SJSA1 (cell line): ENCODE measurements at regions not wholly inside any gene's neighbourhood (a gene's known extent, or its start where the extent isn't known, plus 50 kb on each side); places are given as distances from the start of the nearest gene placed in this dataset.

ENCODE experiments used
- DNase-seq, 2 experiments: peaks; one replicate each; pipeline ENCODE4 v3.0.0-alpha.2; 2015 to 2020; ENCODE audit warnings: low spot score in 2 of 2, low read depth in 1 of 2
- H3K27ac ChIP-seq: fragments of 250-450 bp; sonication (Bioruptor Pico); 2 replicates; pipeline ENCODE4 v1.5.1; 2020; ENCODE audit warnings: mild to moderate bottlenecking, moderate library complexity
- H3K27me3 ChIP-seq: fragments of 250-450 bp; sonication (Bioruptor Pico); replicated peaks from 2 replicates; pipeline ENCODE4 v1.5.1; 2020; ENCODE audit warnings: mild to moderate bottlenecking, moderate library complexity
- H3K36me3 ChIP-seq: fragments of 250-450 bp; sonication (Bioruptor Pico); 2 replicates; pipeline ENCODE4 v1.5.1; 2020; ENCODE audit warnings: mild to moderate bottlenecking
- H3K4me1 ChIP-seq: fragments of 250-450 bp; sonication (Bioruptor Pico); replicated peaks from 2 replicates; pipeline ENCODE4 v1.6.1; 2021; ENCODE audit warnings: mild to moderate bottlenecking
- H3K4me3 ChIP-seq: fragments of 250-450 bp; sonication (Bioruptor Pico); 2 replicates; pipeline ENCODE4 v1.5.1; 2020; ENCODE audit warnings: mild to moderate bottlenecking
- H3K9me3 ChIP-seq: fragments of 250-450 bp; sonication (Bioruptor Pico); replicated peaks from 2 replicates; pipeline ENCODE4 v1.5.1; 2020; ENCODE audit warnings: mild to moderate bottlenecking

GRCh38 chr21:38129711-38130110 is 127.1 kb upstream of the KCNJ15 start:
- Histone ChIP-seq H3K27ac (no peak overlapping the region), H3K9me3 (no peaks in the 10 kb centered on the region), H3K27me3 (peaks cover 32% of the 10 kb centered on the region), H3K4me3 (no peak overlapping the region), H3K36me3 (no peaks in the 10 kb centered on the region), H3K4me1 (peaks cover 7% of the 10 kb centered on the region)
- DNase-seq: no peak

DNA sequence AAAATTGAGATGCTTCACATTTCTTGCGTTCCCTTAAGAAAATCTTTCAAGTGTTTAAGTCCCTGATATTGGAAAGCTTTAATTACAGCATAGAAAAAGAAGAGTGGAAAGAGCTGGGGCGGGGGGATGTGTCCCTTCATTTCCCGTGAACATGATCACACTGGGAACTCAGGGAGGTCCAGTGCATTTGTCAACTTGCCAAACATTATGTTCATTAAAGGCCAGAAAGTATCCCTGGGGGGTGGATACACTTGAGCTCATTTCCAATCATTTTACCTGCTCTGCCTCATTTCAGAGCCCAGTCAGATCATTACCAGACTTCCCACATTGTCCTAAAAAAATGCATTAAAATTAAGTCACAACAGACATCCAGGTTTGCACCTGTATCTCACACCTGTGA is 123.6 kb upstream of the KCNJ15 start:
- Histone ChIP-seq H3K27me3 (peaks cover 27% of the 10 kb centered on the region), H3K27ac (no peak overlapping the region), H3K9me3 (no peaks in the 10 kb centered on the region), H3K36me3 (no peaks in the 10 kb centered on the region), H3K4me1 (no peaks in the 10 kb centered on the region), H3K4me3 (no peak overlapping the region)
- no peak for DNase-seq

GRCh38 chr21:38134084-38134873 is 122.5 kb upstream of the KCNJ15 start:
- peaks cover 27% of the 10 kb centered on the region for H3K27me3 ChIP-seq
- H3K27ac ChIP-seq: no peak overlapping the region
- no peaks in the 10 kb centered on the region for H3K36me3 ChIP-seq
- H3K9me3 ChIP-seq: no peaks in the 10 kb centered on the region
- DNase-seq: no peak
- H3K4me1 ChIP-seq: no peaks in the 10 kb centered on the region
- no peak overlapping the region for H3K4me3 ChIP-seq

GRCh38 chr21:38136201-38136600 is 120.6 kb upstream of the KCNJ15 start:
- no peaks in the 10 kb centered on the region for H3K9me3 ChIP-seq
- H3K27ac ChIP-seq: no peak overlapping the region
- no peak for DNase-seq
- no peak overlapping the region for H3K4me3 ChIP-seq
- H3K36me3 ChIP-seq: no peaks in the 10 kb centered on the region
- H3K4me1 ChIP-seq: no peaks in the 10 kb centered on the region
- peaks cover 17% of the 10 kb centered on the region for H3K27me3 ChIP-seq

DNA sequence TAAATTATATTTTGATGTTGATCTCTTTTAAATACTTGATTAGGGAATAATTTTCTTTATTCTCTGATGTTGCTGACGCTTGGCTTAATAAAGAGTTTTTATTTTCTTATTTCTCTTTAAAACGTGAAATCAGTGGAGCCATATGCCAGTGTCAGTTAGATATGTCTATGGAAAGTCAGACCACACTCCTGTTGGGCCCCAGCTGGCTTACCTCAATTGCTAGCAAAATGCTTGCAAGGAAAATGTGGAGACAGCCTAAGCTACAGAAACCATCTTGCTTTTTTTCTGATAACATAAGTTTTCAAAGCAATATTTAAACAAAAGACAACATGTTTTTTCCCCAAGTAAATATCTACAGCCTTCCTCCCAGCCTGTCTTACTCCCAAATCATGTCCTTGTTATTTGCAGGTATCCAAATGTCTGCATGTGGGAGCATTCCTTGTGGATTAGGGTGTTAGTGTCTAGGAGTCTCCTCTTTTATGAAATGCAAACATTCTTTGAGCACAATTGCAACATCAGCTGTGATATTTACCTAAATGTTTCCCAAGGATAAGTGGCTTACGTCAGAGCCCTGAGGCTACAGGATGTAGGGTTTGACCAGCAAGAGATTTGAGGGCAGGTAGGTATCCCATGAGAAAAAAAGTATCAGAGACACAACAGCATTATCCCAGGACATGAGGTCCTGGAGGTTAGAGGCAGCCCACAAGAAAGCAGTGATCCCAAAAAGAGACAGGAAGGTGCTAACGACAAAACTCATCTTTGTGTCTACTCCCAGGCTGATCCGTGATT is 117.2 kb upstream of the KCNJ15 start:
- no peaks in the 10 kb centered on the region for H3K4me1 ChIP-seq
- no peaks in the 10 kb centered on the region for H3K36me3 ChIP-seq
- DNase-seq: no peak
- H3K27me3 ChIP-seq: no peaks in the 10 kb centered on the region
- H3K4me3 ChIP-seq: no peak overlapping the region
- H3K9me3 ChIP-seq: no peaks in the 10 kb centered on the region
- H3K27ac ChIP-seq: no peak overlapping the region

DNA sequence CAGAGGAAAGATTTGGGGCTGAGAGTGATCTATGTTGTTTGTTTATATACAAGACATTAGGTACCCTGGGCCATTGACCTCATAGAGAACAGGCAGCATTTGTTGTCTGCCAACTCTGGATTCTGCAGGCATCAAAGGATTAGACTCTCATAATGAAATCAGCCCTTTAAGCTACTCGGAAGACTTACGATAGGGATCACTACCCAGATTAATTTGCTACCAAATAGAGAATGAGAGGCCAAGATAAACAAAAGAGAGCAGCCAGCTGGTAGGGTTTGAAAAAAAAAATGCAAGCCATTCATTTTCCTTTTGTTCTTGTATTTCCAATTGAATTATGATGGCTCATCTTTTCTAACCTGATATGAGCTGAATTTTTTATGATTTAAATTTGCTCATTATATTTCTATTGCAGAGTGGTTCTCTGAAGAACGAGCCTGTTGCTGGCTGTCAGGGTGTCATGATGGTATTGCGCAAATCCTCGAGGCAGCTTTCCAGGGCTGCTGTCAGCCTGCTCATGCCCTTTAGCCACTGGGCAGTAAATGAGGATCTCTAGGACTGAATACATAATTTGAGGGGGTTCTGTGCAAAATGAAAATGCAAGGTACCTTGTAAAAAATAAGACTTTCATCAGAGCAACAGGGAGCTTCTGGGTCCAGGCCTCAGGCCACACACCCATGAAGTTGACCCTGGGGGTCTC is 116.4 kb upstream of the KCNJ15 start:
- Histone ChIP-seq H3K36me3 (no peaks in the 10 kb centered on the region), H3K4me3 (no peak overlapping the region), H3K9me3 (no peaks in the 10 kb centered on the region), H3K4me1 (no peaks in the 10 kb centered on the region), H3K27me3 (no peaks in the 10 kb centered on the region), H3K27ac (no peak overlapping the region)
- DNase-seq: no peak

DNA sequence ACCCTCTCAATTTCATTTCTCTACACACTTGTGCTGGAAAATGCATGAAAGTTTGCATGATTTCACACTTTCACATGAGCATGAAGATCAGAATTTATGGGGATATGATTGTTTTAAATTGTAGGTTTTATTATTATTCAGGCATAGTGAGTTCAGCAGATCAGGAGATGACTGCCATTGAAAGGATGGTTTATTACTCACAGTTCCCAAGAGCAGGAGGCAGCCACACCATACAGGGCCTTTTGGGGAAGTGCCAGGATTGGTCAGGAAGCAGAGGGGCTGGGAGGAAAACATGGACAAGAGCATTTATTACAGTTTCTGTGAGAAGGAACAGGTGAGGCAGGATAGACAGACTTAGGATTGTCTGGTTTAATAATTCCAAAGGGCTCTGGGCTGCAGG is 114.6 kb upstream of the KCNJ15 start:
- no peaks in the 10 kb centered on the region for H3K9me3 ChIP-seq
- no peaks in the 10 kb centered on the region for H3K36me3 ChIP-seq
- H3K27ac ChIP-seq: no peak overlapping the region
- H3K27me3 ChIP-seq: no peaks in the 10 kb centered on the region
- no peaks in the 10 kb centered on the region for H3K4me1 ChIP-seq
- no peak overlapping the region for H3K4me3 ChIP-seq
- no peak for DNase-seq

GRCh38 chr21:38144193-38144592 is 112.6 kb upstream of the KCNJ15 start:
- no peak for DNase-seq
- Histone ChIP-seq H3K4me1 (no peaks in the 10 kb centered on the region), H3K36me3 (no peaks in the 10 kb centered on the region), H3K4me3 (no peak overlapping the region), H3K27me3 (peaks cover 8% of the 10 kb centered on the region; the same call in 1 of the 2 replicates), H3K9me3 (no peaks in the 10 kb centered on the region), H3K27ac (no peak overlapping the region)

- no peaks in the 10 kb centered on the region for H3K36me3 ChIP-seq
- no peak for DNase-seq
- no peaks in the 10 kb centered on the region for H3K9me3 ChIP-seq
- peaks cover 9% of the 10 kb centered on the region; the same call in 1 of the 2 replicates for H3K27me3 ChIP-seq
- H3K27ac ChIP-seq: no peak overlapping the region
- no peaks in the 10 kb centered on the region for H3K4me1 ChIP-seq
- no peak overlapping the region for H3K4me3 ChIP-seq
Measured at GRCh38 chr21:38145104-38145503, 111.7 kb upstream of the KCNJ15 start.

- DNase-seq: no peak
- no peaks in the 10 kb centered on the region for H3K4me1 ChIP-seq
- no peaks in the 10 kb centered on the region for H3K9me3 ChIP-seq
- H3K27me3 ChIP-seq: peaks cover 12% of the 10 kb centered on the region
- no peaks in the 10 kb centered on the region for H3K36me3 ChIP-seq
- H3K27ac ChIP-seq: no peak overlapping the region
- no peak overlapping the region for H3K4me3 ChIP-seq
Measured at GRCh38 chr21:38147391-38147790, 109.4 kb upstream of the KCNJ15 start.

DNA sequence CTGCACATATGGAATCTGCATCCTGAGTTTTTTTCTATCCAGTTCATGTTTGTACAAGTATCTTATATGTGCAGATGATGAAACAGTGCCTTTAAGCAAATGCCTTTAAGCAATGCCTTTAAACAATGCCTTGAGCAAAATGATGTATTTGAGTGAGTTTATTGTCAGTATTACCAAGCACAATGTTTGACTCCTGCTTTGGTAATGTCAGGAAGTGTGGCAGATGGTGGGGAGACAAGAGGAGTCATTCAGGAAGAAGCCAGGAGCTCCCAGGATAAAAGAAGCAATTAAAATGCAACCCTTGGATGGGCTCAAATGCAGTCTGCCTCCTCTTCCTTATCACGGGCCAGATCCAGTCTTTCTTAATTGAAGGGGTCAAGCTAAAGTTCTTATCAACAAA is 108.7 kb upstream of the KCNJ15 start:
- no peak for DNase-seq
- peaks cover 12% of the 10 kb centered on the region for H3K27me3 ChIP-seq
- no peaks in the 10 kb centered on the region for H3K4me1 ChIP-seq
- no peaks in the 10 kb centered on the region for H3K9me3 ChIP-seq
- H3K4me3 ChIP-seq: no peak overlapping the region
- H3K36me3 ChIP-seq: no peaks in the 10 kb centered on the region
- no peak overlapping the region for H3K27ac ChIP-seq

- Histone ChIP-seq H3K9me3 (no peaks in the 10 kb centered on the region), H3K36me3 (no peaks in the 10 kb centered on the region), H3K27me3 (peaks cover 16% of the 10 kb centered on the region), H3K4me1 (no peaks in the 10 kb centered on the region), H3K27ac (no peak overlapping the region), H3K4me3 (no peak overlapping the region)
- no peak for DNase-seq
Measured at GRCh38 chr21:38151021-38151645, 105.7 kb upstream of the KCNJ15 start.

DNA sequence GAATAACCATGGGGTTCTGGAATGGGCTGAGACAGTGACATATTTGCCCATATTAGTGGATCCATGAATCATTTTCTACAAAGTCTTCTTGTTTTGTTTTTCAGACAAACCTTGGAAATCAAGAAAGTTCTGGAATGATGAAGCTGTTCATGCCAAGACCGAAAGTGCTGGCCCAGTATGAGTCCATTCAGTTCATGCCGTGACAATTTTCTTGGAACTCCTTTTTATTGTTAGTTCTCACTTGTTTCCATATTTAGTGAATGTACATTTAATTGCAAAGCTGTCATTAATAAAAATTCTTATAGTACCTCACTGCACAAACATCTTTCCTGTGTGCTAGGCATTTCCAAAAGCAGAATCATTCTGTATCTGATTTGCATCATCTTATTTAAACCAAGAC is 100.6 kb upstream of the KCNJ15 start:
- Histone ChIP-seq H3K27me3 (peaks cover 4% of the 10 kb centered on the region), H3K4me1 (no peaks in the 10 kb centered on the region), H3K36me3 (no peaks in the 10 kb centered on the region), H3K4me3 (no peak overlapping the region), H3K27ac (no peak overlapping the region), H3K9me3 (no peaks in the 10 kb centered on the region)
- DNase-seq: no peak
